COR-L47 (cell line): ENCODE measurements at regions not wholly inside any gene's neighbourhood (a gene's known extent, or its start where the extent isn't known, plus 50 kb on each side); places are given as distances from the start of the nearest gene placed in this dataset.
"Not testable (repeated sequence)": the region's sequence is repeated elsewhere in the genome, so short reads cannot be mapped to it uniquely, and the experiment has no call there.

ENCODE experiments used
- DNase-seq: peaks from one replicate; lab custom pipeline; 2025; lab: John Stamatoyannopoulos, UW

DNA sequence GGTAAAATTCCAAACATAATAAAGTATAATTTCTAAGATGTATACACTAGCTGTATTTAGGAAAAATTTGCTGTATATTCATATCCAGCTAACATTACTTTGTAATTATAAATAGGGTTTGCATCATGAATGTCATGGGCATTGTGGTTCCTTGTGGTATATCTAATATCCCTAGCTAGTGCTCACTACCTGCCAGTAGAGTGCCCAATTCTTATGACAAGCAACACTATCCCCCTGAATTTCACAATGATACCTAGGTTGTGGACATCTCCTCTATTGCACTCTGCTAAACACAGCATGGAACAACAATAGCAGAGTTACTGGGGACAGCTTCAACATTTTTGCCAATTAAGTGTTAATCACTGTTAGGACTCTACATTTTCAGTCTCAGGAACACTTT, 1656.5 kb downstream of the EFNA5 start:
- no peak for DNase-seq

DNA sequence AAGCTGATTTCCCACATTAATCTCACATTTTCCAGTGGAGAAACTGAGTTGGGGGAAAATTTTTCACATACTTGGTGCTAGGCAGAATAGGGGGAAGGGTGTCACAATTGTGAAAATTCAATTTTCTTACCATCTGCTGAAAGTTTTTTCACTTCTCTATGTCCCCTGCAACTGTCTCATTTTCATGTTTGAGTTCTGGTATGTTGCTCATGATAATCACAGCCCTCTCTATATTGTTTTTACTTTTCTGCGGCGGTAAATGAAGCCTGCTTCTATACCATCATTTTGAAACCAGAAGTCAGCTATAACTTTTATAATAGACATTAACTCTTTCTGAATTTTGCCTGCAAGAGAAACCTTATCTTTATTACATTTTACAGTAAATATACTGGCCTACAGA, 1664.5 kb downstream of the EFNA5 start:
- DNase-seq, result no peak

- not testable (repeated sequence) for DNase-seq
Measured at GRCh38 chr5:105998991-105999390, 1671.7 kb downstream of the EFNA5 start.

DNA sequence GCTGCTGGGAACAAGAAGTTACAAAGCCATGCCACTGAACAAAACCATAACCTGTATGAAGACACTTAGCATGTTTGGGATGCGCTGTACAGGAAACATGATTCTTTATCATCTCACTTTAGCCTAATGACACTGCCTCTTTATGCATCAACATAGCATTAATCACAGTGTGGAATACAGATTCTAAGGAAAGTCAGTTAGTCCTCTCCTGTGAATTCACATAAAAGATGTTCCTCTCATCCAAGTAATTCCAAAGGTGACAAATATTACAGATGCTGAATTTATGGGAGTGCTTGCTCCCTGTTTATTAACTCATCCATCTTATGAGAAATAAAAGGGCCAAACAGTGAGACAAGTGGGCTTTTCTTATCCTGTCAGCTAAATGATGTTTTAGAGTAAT, 1677.7 kb downstream of the EFNA5 start:
- DNase-seq, result no peak

GRCh38 chr5:105982526-105982925, 1688.2 kb downstream of the EFNA5 start:
- no peak for DNase-seq

DNA sequence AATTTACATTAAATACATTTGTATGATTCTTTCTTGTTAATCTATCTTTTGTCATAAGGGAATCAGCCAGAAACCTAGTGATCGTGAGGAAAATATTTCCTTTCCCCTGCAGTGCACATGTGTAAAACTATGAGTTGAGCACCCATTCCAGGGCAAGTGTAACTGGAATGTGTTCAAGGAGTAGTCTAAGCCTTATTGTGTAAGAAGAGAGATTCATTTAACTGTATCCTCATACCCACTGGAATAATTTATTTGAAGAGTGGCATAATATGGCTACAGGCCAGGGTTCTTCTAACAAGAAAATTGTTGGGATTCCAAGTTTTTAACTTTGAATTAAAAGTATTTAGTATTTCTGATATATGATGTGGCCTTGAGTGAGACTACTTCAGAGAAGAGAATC, 1692.7 kb downstream of the EFNA5 start:
- no peak for DNase-seq

- DNase-seq, result no peak
Measured at GRCh38 chr5:105977163-105977562, 1693.6 kb downstream of the EFNA5 start.

GRCh38 chr5:105970919-105971318, 1699.8 kb downstream of the EFNA5 start:
- no peak for DNase-seq

- no peak for DNase-seq
Measured at GRCh38 chr5:105968981-105969380, 1701.8 kb downstream of the EFNA5 start.

- no peak for DNase-seq
Measured at GRCh38 chr5:105963696-105964255, 1707.0 kb downstream of the EFNA5 start.

DNA sequence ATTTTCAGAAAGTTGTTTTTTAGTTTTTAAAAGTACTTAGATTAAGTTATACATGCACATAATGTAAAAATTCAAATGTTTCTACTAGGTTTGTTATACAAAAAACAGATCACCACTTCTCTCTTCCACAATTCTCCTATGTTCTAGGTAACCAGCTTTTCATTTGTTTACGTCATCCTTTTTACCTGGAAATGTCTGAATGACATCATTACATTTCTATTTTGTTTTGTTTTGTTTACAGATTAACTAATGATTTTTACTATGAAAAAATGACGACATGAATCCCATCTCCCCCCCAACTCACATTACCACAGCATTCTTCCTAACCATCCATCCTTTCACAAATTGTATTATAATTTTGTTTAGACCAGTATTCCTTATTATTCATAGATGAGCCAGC, 1709.2 kb downstream of the EFNA5 start:
- no peak for DNase-seq

DNA sequence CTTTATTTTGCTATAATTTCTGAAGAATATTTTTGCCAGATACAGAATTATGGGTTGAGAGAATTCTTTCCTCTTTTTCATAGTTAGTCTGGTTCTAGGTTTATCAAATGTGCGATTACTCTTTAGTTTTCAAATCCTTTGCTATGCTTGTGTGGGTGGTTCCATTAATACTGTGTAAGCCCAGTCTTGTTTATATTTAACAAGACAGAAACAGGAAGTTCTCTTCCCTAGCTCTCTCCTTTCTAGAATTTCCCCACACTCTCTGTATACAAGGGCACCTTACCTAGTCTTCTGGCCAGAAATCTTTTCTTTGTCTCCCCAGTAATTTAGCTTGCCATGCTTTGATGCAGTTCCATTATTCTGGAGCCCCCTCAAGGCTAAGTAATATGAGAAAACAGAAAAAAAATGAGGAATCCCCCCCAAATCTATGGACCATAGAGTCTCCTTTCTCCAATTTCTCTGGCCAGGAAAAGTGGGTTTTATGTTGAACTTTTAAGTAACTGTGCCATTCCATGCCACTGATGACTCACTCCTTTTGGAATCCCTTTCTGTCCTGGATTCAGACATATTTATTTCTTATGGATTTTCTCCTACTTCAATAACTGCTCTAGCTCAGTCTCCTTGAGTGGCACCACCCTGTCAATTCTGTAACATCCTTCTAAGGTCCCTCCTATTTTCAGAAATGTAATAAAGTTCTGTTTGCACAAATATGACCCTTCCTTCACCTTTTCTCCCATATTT, 1714.1 kb downstream of the EFNA5 start:
- no peak for DNase-seq

DNA sequence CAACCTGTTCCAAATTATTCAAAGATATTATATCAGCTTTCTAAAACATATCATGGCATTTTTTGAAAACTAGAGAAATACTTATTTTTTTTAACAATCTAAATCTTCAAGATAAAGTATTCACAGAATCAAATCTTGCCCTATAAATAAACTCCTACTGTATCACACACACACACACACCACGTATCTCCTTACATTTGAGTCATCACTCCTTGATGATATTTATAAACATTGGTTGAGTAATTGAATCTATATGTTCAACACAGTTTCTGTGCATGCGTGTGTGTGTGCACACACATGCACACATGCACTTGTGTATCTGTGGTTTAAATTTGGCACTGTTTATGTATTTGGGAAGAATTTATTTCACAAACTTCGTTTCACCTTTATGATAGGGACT, 1716.4 kb downstream of the EFNA5 start:
- no peak for DNase-seq

DNA sequence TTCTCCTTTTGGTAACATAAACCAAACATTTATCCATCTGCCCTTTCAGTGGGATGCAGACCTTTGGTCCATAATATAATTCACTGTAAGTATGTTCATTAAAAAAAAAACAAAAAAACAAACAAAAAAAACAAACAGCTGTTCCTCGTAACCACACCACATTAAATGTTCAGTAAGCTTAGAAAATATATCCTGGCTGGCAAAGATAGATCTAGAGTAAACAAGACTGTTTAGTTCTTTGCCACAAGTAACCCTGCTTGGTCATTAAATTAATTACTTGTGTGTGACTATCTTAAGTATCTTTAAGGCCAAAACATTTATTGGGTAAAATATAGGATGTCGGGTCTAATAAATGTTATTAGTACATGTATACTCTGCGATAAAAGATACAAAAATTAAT, 1717.1 kb downstream of the EFNA5 start:
- peak; percentile 29 for DNase-seq

GRCh38 chr5:105952875-105953274, 1717.9 kb downstream of the EFNA5 start:
- DNase-seq, result peak; percentile 94

DNA sequence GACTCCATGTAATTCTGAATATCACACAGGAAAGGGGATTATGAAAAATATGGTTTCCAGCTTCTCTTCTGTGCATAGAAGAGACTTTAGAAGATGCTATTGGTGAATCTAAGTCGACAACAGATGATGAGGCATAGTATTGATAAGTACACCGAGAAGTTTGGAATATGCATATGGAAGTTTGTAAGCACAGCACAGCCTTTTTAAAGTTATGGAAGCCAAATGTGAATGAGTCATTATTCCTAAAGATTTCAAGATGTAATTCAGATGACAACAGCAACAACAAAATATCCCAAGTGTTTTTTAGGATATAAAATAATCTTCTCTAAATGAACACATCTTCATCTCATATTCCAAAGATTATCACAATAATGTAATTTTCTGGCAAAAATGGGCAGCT, 1723.3 kb downstream of the EFNA5 start:
- no peak for DNase-seq

- no peak for DNase-seq
Measured at GRCh38 chr5:105945203-105945972, 1725.3 kb downstream of the EFNA5 start.

- peak; percentile 61 for DNase-seq
Measured at GRCh38 chr5:105940181-105940580, 1730.6 kb downstream of the EFNA5 start.

GRCh38 chr5:105934171-105934570, 1736.6 kb downstream of the EFNA5 start:
- no peak for DNase-seq

- no peak for DNase-seq
Measured at GRCh38 chr5:105931881-105932421, 1738.8 kb downstream of the EFNA5 start.

GRCh38 chr5:105929858-105930257, 1740.9 kb downstream of the EFNA5 start:
- DNase-seq, result no peak

DNA sequence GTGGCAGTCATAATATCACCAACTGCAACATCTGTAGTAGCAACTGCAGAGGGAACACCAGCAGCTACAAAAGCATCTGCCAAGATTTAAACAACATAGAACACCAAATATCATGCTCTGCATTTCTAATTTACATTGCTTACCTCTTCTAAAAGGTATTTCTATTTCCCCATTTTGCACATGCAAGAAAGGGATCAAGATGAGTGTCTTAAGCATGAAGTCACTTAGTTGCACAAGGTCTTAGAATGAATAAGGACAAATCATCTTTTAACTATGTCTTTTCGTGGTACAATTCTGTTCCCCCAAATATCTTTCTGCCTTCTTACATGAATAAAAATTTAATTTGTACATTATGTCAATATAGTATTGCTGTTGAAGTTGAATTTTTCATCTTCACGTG, 1746.4 kb downstream of the EFNA5 start:
- DNase-seq, result no peak

- DNase-seq, result no peak
Measured at GRCh38 chr5:105922574-105922973, 1748.2 kb downstream of the EFNA5 start.
